HG02973 (cell line): ENCODE measurements at regions not wholly inside any gene's neighbourhood (a gene's known extent, or its start where the extent isn't known, plus 50 kb on each side); places are given as distances from the start of the nearest gene placed in this dataset.
"Not testable (repeated sequence)": the region's sequence is repeated elsewhere in the genome, so short reads cannot be mapped to it uniquely, and the experiment has no call there.

Source experiments
- ATAC-seq: cut with Tn5 transposase; IDR thresholded peaks from one replicate; pipeline ENCODE4 v1.9.1; 2021; ENCODE audit warnings: moderate library complexity; ENCODE audit not compliant: unreplicated experiment

DNA sequence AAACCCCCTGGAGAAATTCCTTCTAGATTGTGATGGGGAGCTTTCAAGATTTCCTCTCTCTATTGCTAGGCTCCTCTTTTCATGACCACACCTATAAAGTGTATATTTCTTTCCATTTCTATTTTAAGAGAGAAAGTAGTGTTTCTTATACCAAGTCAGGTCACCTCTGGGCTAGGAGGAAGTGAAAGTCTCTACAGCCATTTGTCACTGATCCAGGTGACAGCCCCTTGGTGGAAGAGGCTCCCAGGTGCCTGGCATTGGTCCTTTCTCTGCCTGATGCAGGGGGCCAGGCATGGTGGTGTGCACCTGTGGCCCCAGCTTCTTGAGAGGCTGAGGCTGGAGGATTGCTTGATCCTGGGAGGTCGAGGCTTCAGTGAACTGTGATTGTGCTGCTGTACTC is 64.7 kb downstream of the DHCR7 start:
- peak; percentile 66 for ATAC-seq

DNA sequence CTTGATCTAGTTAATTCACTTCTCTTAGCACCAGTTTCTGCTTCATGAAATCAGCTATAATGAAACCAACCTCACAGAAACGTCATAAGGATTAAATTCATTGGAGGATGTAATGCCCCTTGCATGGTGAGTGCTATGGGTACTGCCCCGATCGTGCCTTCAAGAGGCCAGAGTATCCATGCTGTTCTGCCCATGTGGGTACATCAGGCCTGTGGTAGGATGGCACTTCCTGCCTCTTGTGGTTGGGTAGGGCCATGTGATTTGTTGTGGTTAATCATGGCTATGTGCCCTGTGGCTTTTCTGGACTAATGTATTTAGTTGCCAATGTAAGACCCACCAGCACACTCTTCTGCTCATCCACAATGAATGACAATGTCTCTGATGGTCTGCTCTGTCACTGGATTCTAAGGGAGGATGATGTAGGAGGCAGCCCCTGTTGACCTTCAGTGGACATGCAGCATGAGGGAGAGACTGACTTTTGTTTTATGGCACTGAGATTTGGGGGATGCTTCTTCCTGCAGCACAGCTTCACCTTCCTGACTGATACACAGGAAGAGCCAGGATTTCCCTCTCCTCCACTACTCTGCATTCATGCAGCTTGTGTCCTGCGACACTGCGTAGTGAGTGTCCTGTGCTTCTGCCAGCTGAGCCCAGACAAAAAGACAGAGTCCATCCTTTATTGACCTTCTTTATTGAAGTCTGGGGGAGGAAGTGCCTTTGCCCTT is 66.2 kb downstream of the DHCR7 start:
- ATAC-seq: no peak

DNA sequence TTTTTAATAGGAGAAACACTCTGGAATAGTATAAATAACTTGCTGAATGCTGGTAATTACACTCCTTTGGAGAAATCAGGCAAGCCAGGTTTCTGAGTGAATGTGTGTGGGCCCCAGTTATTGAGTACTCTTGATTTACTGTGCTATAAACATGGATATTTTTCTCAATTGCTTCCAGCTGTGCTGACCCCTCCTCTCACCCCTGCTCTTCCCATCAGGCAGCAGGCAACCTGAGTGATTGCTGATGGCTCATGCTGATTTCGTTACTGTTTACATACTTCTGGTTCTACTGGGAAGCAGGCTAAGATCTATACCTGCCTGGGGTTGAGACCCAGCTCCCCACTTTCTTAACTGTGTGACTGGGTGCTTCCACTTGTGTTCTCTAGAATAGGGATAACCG is 68.5 kb downstream of the DHCR7 start:
- no peak for ATAC-seq

DNA sequence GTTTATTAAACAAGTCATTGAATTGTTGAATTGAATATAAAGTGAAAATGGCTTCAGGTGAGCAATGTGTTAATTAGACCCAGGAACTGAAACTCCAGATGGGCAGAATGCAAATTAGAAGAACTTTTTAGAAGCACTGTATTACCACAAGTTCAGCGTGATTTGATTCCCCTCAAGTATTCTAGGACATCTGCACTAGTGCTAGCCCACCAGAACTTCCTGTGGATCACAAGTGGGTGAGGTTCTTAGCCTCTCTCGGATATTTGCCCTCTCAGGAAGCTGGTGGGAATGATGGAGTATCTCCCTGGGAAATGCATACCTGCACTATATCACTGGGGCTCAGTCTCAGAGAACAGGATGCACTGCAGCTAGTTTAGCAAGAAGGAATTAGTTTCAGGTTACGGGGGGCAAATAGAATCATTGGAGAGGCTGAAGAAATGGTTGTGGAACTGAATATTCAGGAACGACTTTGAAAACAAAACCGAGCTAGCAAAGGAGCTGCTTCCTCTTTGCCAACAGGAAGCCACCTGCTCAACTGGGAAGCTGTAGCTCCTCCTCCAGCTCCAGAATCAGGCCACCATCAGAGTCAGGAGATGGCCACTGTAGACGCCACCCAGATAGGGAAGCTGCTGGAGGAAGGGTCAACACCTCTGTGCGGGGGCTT is 74.3 kb downstream of the DHCR7 start:
- no peak for ATAC-seq

DNA sequence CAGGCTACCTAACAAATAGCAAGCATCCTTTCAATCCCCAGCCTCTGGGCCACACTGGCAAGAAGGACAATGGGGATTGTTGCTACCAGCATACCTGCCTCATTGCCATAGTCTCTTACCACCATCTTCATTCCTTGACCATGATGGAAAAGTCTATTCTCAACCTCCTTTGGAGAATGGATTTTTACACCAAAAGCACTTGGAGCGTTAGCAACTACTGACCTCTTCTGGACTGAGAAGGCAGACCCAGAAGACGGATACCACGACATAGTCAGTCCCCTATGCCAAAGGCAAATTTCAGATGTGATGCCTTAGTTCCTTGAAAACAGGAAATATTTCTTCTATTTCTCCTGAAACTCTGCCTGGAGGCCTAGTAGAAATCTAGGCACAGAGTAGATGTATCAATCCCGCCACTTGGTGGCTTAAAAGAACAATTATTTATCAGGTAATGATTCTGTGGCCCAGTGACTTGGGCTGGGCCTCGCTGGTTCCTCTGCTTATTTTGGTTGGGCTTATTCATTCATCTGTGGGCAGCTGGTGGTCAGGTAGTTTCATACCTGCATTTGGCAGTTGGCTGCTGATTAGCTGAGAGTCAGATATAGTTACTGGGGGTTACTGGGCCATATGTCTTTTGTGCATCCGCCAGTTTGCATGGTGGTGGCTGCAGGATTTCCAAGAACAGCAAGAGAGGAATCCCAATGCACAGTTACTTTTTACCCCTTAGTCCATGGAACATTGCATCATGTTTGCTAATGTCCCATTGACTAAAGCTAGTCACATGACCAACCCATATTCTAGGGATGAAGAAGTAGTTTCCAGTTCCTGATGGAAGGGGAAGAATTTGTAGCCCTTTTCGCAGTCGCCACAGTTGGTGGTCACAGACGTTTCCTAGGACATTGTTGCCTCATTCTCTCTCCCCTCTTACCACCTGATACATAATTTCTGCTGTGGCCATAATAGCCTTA is 75.2 kb downstream of the DHCR7 start:
- no peak for ATAC-seq

DNA sequence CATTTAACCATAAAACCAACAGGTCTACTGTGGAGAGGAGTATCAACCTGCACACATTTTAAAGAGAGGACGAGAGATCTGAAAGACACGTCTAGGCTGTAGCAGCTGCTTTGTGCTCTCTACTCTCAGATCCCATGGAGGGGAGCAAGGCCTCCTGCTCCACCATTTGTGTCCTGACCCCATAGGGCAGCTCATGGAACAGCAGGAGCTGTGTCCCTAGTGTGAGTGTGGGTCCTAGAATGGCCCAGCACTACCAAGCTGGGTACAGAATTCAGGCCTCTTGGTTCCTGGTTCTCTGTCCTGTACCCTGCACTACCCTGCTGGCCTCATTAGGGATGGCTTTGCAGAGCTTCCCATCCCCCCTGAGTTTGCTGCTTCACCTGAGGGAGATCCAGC is 76.5 kb downstream of the DHCR7 start:
- ATAC-seq: no peak

DNA sequence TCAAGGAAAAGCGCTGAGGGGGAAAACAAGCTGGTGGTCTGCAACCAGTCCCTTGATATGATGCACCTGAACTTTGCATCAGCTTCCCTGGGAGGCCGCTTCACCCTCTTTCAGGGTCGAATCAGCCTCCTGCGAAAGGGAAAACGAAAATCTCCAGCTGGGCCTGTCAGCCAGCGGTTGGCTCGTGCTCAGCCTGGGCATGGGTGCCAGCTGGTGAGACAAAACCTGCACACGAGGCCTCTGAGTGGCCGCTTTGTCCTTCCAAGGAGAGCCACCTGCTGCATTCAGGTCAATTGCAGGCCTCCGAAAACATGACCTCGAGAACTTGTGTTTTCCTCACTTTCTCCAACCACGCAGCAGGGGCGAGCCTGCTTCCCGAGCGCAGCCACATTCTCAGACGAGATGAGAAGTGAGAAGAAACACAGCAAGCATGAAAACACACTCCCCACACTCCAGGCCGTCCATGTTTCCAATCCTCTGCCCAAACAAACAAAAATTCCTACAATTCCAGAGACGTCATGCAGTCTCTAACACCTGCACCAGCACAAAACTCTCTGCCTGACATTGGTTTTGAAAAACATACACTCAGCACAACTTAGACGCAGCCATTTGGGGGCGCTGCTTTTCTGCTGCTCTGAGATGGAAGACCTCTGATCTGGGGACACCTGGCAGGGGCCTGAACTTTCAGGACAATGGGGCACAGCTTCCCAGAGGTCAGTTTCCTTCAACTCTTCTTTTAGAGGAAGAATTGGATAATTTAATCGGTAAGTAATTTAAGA is 77.1 kb downstream of the DHCR7 start:
- no peak for ATAC-seq

DNA sequence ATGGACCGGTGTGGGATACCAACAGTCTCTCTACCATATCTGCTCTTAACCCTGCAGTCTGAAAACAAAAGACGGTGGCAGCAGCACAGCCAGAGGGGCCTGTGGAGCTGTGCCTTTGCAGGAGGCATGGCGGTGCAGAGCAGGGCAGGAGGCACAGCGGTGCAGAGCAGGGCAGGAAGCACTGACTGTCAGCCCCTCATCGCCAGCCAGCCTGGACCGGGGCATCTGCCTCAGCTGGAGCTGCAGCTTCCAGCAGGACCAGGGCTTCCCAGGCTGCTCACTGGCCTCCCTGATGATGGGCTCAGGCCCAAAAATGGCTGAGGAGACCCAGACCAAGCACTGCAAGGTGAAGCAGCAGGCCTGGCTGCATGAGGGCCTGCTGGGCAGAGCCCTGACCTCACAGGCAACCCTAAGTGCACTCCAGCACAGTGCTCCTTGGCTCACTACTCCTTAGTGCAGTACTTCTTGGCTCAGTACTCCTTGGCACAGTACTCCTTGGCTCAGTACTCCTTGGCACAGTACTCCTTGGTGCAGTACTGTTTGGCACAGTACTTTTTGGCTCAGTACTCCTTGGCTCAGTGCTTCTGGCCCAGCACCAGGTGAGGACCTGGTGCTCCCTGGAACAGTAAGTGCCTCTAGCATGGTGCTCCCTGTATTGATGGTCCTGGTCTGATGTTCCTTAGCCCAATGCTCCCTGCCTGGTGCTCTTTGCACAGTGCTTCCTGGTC is 78.0 kb downstream of the DHCR7 start:
- ATAC-seq: no peak

DNA sequence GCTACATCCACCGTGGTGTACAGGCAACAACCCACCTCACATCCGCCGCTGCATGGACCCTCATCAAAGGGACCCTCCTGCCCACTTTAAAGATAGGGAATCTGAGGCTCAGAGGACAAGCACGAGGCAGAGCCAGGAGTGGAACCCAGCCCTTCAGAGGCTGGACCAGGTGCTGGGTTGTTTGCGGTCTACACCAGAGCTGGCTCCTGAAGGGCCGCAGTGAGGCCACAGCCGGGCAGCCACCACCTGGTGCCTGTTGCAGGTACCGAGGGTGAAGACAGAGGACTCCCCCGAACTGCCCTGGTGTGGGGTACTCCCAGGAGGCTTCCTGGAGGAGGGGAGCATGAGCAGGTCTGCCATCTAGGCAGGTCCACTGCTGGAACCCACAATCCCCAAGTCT is 78.8 kb downstream of the DHCR7 start:
- no peak for ATAC-seq

DNA sequence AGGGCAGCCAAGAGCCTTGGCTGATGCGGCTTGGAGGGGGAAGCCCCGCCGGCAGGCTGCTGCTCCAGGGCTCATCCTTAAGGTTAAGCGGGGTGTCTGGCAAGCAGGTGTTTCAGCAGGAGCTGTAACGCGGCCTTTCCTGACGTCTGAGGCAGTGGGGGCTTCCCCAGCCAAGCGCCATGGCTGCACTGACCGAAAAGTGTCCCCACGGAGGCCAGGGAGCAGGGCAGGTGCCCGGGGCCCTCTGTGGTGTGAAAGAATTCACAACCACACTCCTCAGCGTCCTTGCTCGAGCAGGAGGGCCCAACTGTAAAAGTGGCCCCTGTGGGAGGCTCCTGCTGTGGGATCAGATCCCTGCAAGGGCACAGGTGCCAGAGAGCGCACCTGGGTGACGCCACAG is 79.2 kb downstream of the DHCR7 start:
- ATAC-seq: no peak

DNA sequence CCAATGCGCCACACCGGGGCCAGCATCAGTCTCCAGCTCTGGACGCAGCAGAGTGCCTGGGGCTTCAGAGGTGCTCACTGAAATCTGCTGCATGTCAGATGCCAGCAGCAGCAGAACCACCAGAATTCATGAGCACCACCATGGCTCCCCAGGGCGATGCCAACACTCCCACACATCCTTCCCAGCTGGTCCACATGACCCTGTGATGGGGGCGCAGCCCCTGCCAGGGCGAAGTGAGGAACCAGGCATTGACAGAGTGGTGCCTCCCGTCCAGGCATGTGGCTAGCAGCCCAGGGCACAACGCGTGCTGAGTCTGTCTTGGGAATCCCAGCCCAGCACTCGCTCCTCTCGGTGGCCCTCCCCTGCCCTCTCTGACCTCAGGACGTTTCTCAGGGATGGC is 80.4 kb downstream of the DHCR7 start:
- no peak for ATAC-seq

DNA sequence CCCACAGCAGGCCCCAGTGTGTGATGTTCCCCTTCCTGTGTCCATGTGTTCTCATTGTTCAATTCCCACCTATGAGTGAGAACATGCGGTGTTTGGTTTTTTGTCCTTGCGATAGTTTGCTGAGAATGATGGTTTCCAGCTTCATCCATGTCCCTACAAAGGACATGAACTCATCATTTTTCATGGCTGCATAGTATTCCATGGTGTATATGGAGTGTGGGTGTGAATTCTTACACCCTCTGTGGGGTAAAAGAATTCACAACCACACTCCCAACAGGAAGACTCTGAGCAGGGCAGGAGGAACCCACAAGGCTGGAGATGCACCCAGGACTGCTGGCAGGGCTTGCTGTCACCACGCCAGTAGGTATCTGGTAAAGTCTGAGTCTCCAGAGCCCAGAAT is 80.9 kb downstream of the DHCR7 start:
- ATAC-seq: not testable (repeated sequence)

DNA sequence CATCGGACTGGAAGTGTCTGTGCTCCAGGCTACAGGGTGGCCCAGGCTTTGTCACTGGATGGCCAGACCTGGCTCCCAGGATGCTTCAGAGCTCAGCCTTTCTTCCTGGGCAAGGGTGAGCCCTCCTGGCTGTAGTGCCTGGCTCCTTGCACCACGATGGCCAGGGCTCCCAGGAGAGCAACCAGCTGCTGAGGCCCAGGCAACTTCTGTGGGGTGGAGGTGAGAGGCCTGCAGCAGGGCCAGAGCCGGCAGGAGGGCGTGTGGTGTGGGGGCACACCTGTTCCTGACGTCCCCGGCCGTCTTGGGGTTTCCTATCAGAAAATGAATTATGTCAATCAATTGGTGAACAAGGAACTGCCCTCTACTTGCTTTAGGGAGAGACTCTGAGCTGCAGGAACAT is 82.1 kb downstream of the DHCR7 start:
- ATAC-seq: no peak

DNA sequence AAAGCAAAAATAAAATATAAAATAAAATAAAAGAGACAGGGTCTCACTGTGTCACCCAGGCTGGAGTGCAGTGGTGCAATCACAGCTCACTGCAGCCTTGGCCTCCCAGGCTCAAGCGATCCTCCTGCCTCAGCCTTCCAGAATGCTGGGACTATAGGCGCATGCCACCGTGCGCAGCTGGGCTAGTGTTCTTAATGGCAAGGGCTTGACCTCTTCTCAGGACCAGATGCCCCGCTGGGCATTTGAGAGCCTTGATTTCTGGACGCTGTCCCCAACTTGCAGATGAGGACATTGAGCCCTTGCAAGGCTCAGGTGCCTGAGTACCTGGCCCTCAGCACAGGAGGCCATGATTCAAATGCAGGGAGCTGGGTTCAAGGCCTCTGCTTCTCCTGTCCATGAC is 82.6 kb downstream of the DHCR7 start:
- no peak for ATAC-seq

DNA sequence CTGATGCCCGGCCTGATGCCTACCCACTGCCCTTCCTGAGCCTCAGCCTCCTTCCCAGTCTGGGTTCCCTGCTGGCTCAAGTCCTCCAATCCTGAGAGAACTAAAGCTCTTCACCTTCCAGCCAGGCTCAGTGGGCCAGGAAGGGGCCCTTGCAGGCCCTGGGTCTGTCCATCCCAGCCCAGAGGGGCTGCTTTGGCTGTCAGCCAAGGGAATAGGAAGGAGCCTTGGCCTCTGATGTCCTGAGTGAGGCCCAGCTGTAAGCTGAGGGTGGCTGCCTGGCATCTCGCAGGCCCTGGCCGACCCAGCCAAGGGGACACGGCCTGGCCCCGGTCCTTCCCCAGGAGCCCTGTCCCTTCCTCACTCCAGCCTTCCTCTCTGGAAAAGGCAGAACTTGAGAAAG is 83.4 kb downstream of the DHCR7 start:
- no peak for ATAC-seq

DNA sequence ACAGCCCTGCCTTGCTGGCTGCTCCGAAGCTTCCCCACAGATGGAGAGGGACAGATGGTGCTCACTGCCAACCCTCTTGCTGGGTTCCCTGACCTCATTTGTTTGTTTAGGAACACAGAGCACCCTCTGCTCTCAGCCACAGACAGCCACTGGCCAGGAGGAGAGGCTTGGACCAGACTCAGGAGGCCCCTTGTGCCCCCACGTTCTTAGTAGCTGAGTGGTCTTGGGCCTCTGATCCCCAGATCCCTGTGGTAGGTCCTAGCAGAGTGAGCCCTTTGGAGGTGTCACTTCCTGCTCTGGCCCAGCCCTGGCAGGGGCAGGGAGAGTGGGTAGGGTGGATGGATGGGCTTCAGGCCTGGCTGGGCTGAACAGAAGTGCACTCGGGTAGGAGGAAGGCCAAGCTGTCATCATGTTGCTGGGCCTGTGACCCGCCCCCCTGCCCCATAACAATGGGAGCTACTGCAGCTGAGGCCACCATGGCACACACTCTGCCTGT is 84.0 kb downstream of the DHCR7 start:
- ATAC-seq: no peak

DNA sequence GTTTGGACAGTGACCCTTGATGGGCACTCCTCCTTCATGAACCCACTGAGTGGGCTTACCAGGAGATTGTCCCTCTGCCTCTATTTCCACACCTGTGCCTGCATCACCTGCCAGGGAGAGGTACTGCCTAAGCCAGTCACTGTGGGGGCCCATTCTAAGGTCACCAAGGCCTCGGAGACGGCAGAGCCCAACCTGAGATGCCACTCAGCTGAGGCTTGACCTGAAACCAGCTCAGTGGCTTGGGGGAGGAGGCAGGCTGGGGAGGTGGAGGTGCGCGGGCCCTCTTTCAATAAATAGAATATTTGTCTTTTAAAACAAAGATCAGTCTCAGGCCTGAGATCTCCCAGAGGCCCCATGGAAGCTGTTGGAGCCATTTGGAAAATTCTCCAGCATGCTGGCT is 84.5 kb downstream of the DHCR7 start:
- ATAC-seq: no peak

DNA sequence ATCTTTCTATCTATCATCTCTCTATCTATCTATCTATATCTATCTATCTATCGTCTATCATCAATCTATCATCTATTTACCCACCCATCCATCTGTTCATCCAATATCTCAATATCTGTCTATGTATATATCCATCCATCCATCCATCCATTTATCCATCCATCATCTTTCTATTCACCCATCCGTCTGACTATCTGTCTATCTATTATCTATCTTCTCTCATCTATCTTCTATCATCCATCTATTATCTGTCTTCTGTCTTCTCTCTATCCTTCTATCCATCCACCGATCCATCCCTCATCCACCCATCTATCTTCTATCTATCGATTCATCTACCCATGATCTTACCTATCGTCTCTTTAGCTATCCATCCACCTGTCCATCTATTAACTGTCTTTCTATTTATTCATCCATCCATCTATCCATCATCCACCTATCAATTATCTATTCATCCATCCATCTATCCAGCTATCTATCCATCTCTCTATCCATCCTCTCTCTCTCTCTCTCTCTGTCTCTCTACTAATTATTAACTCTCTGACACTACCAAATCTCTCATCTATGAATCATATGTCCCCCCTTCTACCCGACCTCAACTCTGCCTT is 89.1 kb downstream of the DHCR7 start:
- ATAC-seq: no peak

DNA sequence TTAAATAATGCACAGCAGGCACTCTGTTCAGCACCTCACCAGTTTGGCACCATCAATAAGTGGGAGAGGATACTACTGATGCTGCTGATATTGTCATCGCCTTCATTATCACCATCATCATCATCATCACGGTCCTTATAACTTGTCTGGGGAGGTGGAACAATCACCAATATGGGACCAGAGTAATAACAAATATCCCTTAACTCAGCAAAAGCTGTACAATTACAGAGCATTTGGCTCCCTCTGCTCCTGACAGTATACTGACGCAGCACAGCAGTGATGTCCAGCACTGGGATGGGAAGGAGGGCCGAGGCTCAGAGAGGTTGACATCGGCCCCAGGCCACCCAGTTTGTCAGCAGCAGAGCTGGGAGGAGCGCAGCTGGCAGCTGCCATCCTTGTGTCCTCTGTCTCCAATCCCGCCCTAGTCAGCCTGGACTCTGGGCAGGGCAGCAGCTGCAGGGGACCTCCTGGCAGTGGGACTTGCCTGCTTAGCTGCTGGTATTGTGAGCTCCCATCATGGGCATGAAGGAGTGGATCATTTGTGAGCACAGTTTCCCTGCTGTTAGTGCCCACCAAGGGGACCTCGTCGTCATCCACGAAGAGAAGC is 90.0 kb downstream of the DHCR7 start:
- no peak for ATAC-seq
